ENCODE measurements at regions not wholly inside any gene's neighbourhood (a gene's known extent, or its start where the extent isn't known, plus 50 kb on each side); places are given as distances from the start of the nearest gene placed in this dataset.
"Not testable (repeated sequence)": the region's sequence is repeated elsewhere in the genome, so short reads cannot be mapped to it uniquely, and the experiment has no call there.

DNA sequence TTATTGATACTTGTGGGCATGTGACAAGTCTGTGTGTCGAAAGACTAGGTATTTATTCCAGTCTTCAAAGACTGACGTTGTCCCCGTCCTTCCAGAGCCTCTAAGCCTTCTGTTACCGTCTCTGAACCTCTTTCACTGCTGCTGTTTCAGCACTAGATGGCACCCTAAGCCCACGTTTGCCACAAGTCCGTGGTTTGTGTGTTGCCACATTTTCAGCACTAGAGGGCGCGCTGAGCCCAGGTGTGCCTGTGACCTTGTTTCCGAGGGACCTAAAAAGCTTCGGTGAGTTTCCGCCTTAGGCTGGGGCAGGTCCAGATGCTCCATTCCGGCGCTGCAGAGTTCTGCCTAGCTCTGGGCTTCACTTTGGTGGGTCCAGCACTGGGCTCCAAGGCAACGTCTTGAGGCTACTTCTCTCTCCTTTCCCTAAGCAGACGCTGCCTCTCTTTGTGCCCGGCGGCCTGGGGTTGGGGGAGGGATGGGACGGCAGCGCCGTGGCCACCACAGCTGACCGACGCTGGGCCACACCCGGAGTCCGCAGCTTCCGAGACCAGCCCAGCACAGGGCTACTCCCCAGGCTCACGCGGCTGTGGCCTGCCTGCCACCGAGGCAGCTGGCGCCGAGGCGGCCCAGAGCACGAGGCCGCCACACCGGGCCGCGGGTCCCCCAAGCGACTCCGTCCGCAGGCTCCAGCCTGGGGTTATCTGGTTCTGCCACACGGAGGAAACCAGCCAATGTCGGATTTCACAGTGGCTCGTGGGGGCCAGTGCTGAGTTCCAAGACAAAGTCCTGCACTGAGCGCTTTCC is 520.2 kb downstream of the REEP3 start:
- H2AK5ac ChIP-seq (ENCODE audit: low read length) = no peak overlapping the region
- no peaks in the 10 kb centered on the region for H3K79me2 ChIP-seq (ENCODE audit: control insufficient read depth, insufficient read depth, low read length)
- no peak overlapping the region for H2BK15ac ChIP-seq (replicated peaks; ENCODE audit: low read depth)
- H2BK5ac ChIP-seq (ENCODE audit: low read length) = no peak overlapping the region
- no peak overlapping the region for H3K4me3 ChIP-seq (ENCODE audit: low read length)
- H3K4me1 ChIP-seq (ENCODE audit: control insufficient read depth, low read depth, low read length) = no peaks in the 10 kb centered on the region
- peak; percentile 87 for DNase-seq
- H2BK120ac ChIP-seq (ENCODE audit: low read depth, low read length) = no peak overlapping the region
- no peak overlapping the region for H3K9ac ChIP-seq (ENCODE audit: low read length)
- no peak overlapping the region for H4K8ac ChIP-seq (ENCODE audit: low read depth, low read length)
- peak overlapping the region; percentile 13 for H3K18ac ChIP-seq (ENCODE audit: low read length)
- peak overlapping the region; percentile 74 for H3K4ac ChIP-seq (ENCODE audit: low read depth, low read length)
- no CpG with 5 or more reads among the region's 43 CpGs for WGBS (ENCODE audit: extremely low coverage, insufficient coverage, low lambda C conversion rate)
- no peak overlapping the region for H3K27ac ChIP-seq (ENCODE audit: low read depth, low read length)
- no peak overlapping the region for H3K4me2 ChIP-seq (ENCODE audit: low read length)
- H3K27me3 ChIP-seq (ENCODE audit: insufficient read depth, low read length, poor library complexity) = no peaks in the 10 kb centered on the region
- H3K36me3 ChIP-seq (ENCODE audit: control insufficient read depth, insufficient read depth, low read length) = no peaks in the 10 kb centered on the region
- no peak overlapping the region for H4K5ac ChIP-seq (ENCODE audit: low read length)
- no peak overlapping the region for H3K23ac ChIP-seq (ENCODE audit: low read length)
- peak overlapping the region; percentile 40 for H3K56ac ChIP-seq (ENCODE audit: low read length)
- H3K79me1 ChIP-seq (ENCODE audit: low read length) = no peaks in the 10 kb centered on the region

DNA sequence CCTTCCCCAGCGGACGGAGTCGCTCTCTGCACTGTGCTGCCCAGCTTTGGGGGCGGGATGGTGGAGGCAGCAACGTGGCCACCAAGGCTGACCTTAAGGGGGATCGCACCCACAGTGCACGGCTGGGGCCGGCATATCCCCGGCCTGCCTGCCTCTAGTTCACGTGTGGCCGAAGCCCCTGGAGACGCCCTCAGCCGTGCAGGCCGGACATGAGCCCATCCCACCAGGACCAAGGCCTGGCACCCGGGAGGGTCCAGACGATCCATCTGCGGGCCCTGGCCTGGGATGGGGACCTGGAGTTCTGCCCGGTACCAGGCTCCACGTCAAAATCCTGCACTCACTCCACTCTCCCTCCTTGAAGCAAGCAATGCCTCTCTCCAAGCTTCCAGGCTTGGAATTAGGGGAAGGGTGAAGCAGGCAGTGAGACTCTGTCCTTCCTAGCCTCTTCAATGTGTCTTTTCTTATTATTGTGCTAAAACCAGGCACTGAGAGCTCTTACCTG is 520.8 kb downstream of the REEP3 start:
- Histone ChIP-seq H4K8ac (ENCODE audit: low read depth, low read length) (peak overlapping the region; percentile 7), H2BK120ac (ENCODE audit: low read depth, low read length) (no peak overlapping the region), H3K4me1 (ENCODE audit: control insufficient read depth, low read depth, low read length) (no peaks in the 10 kb centered on the region), H3K18ac (ENCODE audit: low read length) (no peak overlapping the region), H2BK5ac (ENCODE audit: low read length) (no peak overlapping the region), H3K27me3 (ENCODE audit: insufficient read depth, low read length, poor library complexity) (no peaks in the 10 kb centered on the region), H3K36me3 (ENCODE audit: control insufficient read depth, insufficient read depth, low read length) (no peaks in the 10 kb centered on the region), H3K4me3 (ENCODE audit: low read length) (no peak overlapping the region), H3K79me1 (ENCODE audit: low read length) (no peaks in the 10 kb centered on the region), H3K4ac (ENCODE audit: low read depth, low read length) (peak overlapping the region; percentile 74), H3K23ac (ENCODE audit: low read length) (no peak overlapping the region), H3K27ac (ENCODE audit: low read depth, low read length) (no peak overlapping the region), H3K56ac (ENCODE audit: low read length) (peak overlapping the region; percentile 40), H2BK15ac (replicated peaks; ENCODE audit: low read depth) (no peak overlapping the region), H3K4me2 (ENCODE audit: low read length) (no peak overlapping the region), H3K79me2 (ENCODE audit: control insufficient read depth, insufficient read depth, low read length) (no peaks in the 10 kb centered on the region), H3K9ac (ENCODE audit: low read length) (no peak overlapping the region), H2AK5ac (ENCODE audit: low read length) (no peak overlapping the region), H4K5ac (ENCODE audit: low read length) (no peak overlapping the region)
- no CpG with 5 or more reads among the region's 19 CpGs for WGBS (ENCODE audit: extremely low coverage, insufficient coverage, low lambda C conversion rate)
- DNase-seq = no peak

GRCh38 chr10:64044098-64044497 is 522.9 kb downstream of the REEP3 start:
- Histone ChIP-seq H3K4ac (ENCODE audit: low read depth, low read length) (no peak overlapping the region), H2AK5ac (ENCODE audit: low read length) (no peak overlapping the region), H2BK15ac (replicated peaks; ENCODE audit: low read depth) (no peak overlapping the region), H2BK120ac (ENCODE audit: low read depth, low read length) (no peak overlapping the region), H4K8ac (ENCODE audit: low read depth, low read length) (no peak overlapping the region), H4K5ac (ENCODE audit: low read length) (no peak overlapping the region), H3K18ac (ENCODE audit: low read length) (no peak overlapping the region), H3K79me1 (ENCODE audit: low read length) (no peaks in the 10 kb centered on the region), H3K4me1 (ENCODE audit: control insufficient read depth, low read depth, low read length) (no peaks in the 10 kb centered on the region), H2BK5ac (ENCODE audit: low read length) (no peak overlapping the region), H3K4me2 (ENCODE audit: low read length) (no peak overlapping the region), H3K9ac (ENCODE audit: low read length) (no peak overlapping the region), H3K56ac (ENCODE audit: low read length) (no peak overlapping the region), H3K4me3 (ENCODE audit: low read length) (no peak overlapping the region), H3K27ac (ENCODE audit: low read depth, low read length) (no peak overlapping the region), H3K36me3 (ENCODE audit: control insufficient read depth, insufficient read depth, low read length) (no peaks in the 10 kb centered on the region), H3K79me2 (ENCODE audit: control insufficient read depth, insufficient read depth, low read length) (no peaks in the 10 kb centered on the region), H3K23ac (ENCODE audit: low read length) (no peak overlapping the region), H3K27me3 (ENCODE audit: insufficient read depth, low read length, poor library complexity) (no peaks in the 10 kb centered on the region)
- no CpG with 5 or more reads among the region's 2 CpGs for WGBS (ENCODE audit: extremely low coverage, insufficient coverage, low lambda C conversion rate)
- DNase-seq = no peak

- not testable (repeated sequence) for DNase-seq; H3K9ac ChIP-seq (ENCODE audit: low read length); H3K27ac ChIP-seq (ENCODE audit: low read depth, low read length); H3K56ac ChIP-seq (ENCODE audit: low read length); H3K79me1 ChIP-seq (ENCODE audit: low read length); H3K79me2 ChIP-seq (ENCODE audit: control insufficient read depth, insufficient read depth, low read length); H2AK5ac ChIP-seq (ENCODE audit: low read length); H3K4me2 ChIP-seq (ENCODE audit: low read length); H4K8ac ChIP-seq (ENCODE audit: low read depth, low read length); H2BK120ac ChIP-seq (ENCODE audit: low read depth, low read length); H2BK5ac ChIP-seq (ENCODE audit: low read length); H3K27me3 ChIP-seq (ENCODE audit: insufficient read depth, low read length, poor library complexity); H3K4ac ChIP-seq (ENCODE audit: low read depth, low read length); H3K4me3 ChIP-seq (ENCODE audit: low read length); H3K18ac ChIP-seq (ENCODE audit: low read length); H2BK15ac ChIP-seq (replicated peaks; ENCODE audit: low read depth); H3K36me3 ChIP-seq (ENCODE audit: control insufficient read depth, insufficient read depth, low read length); H3K23ac ChIP-seq (ENCODE audit: low read length); H3K4me1 ChIP-seq (ENCODE audit: control insufficient read depth, low read depth, low read length); H4K5ac ChIP-seq (ENCODE audit: low read length)
- no CpG with 5 or more reads among the region's 16 CpGs for WGBS (ENCODE audit: extremely low coverage, insufficient coverage, low lambda C conversion rate)
Observed at GRCh38 chr10:64044957-64045632, 523.9 kb downstream of the REEP3 start.

DNA sequence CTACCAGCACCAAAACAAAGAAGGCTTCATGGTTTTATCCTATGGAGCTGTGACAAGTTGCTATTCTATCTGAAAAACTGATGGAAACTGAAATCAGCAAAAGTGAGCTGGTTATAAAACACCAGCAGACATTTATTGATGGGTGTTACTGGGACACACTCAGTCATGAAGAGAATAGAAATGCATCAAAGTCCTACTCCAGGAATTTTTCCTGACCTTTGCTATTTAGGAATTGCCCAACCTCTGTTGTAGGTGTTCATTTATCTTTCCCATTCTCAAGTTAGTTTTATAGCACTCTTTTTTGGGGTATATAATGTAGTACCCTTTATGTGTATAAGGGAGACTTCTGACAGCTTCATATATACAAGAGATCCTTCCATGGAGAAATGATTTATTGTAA is 533.2 kb downstream of the REEP3 start:
- Histone ChIP-seq H2BK15ac (replicated peaks; ENCODE audit: low read depth) (no peak overlapping the region), H2AK5ac (ENCODE audit: low read length) (no peak overlapping the region), H3K4me2 (ENCODE audit: low read length) (no peak overlapping the region), H3K56ac (ENCODE audit: low read length) (no peak overlapping the region), H3K4me3 (ENCODE audit: low read length) (no peak overlapping the region), H3K4ac (ENCODE audit: low read depth, low read length) (no peak overlapping the region), H3K36me3 (ENCODE audit: control insufficient read depth, insufficient read depth, low read length) (no peaks in the 10 kb centered on the region), H3K27ac (ENCODE audit: low read depth, low read length) (no peak overlapping the region), H3K79me1 (ENCODE audit: low read length) (no peaks in the 10 kb centered on the region), H3K4me1 (ENCODE audit: control insufficient read depth, low read depth, low read length) (no peaks in the 10 kb centered on the region), H3K9ac (ENCODE audit: low read length) (no peak overlapping the region), H3K27me3 (ENCODE audit: insufficient read depth, low read length, poor library complexity) (no peaks in the 10 kb centered on the region), H3K79me2 (ENCODE audit: control insufficient read depth, insufficient read depth, low read length) (no peaks in the 10 kb centered on the region), H2BK5ac (ENCODE audit: low read length) (no peak overlapping the region), H4K5ac (ENCODE audit: low read length) (no peak overlapping the region), H3K23ac (ENCODE audit: low read length) (no peak overlapping the region), H3K18ac (ENCODE audit: low read length) (no peak overlapping the region), H2BK120ac (ENCODE audit: low read depth, low read length) (no peak overlapping the region), H4K8ac (ENCODE audit: low read depth, low read length) (no peak overlapping the region)
- no peak for DNase-seq

All from mesendoderm (in vitro differentiated cells).